ENCODE measurements at regions not wholly inside any gene's neighbourhood (a gene's known extent, or its start where the extent isn't known, plus 50 kb on each side); places are given as distances from the start of the nearest gene placed in this dataset.
"Not testable (repeated sequence)": the region's sequence is repeated elsewhere in the genome, so short reads cannot be mapped to it uniquely, and the experiment has no call there.

DNA sequence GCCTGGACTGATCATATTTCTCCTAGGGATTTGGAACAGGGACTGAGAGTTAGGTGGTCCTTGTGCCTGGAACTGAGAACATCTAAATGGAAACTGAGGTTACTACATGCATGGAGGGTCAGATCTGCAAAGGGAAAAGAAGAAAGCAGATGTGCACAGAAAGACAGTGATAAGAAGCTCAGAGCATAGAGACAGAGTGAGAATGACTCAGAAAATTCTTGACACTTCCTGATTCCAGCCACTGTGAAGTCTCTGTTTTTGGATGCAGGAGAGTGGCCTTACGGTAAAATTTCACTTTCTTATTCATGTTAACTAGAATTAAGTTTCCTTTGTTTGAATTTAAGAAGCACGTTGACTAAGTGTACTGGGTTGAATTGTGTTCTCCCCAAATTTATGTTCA lies 241.7 kb downstream of the TMEM26 start:
- H3K27me3 ChIP-seq (ENCODE audit: control insufficient read depth in 1 of 2, insufficient read depth in 2 of 2, low read length in 2 of 2), result no peaks in the 10 kb centered on the region
- no peak overlapping the region for H3K4me3 ChIP-seq (ENCODE audit: low read depth in 1 of 2, low read length in 2 of 2)
- H3K36me3 ChIP-seq (ENCODE audit: control insufficient read depth in 1 of 2, insufficient read depth in 2 of 2, low read length in 2 of 2), result no peaks in the 10 kb centered on the region
- no peaks in the 10 kb centered on the region for H3K9me3 ChIP-seq (ENCODE audit: control insufficient read depth in 1 of 2, low read length in 2 of 2)
- no peak overlapping the region for H3K9ac ChIP-seq (ENCODE audit: low read depth in 1 of 2, low read length in 2 of 2)
- no peak overlapping the region for H3K27ac ChIP-seq (ENCODE audit: low read depth, low read length)
- H3K4me1 ChIP-seq (ENCODE audit: control insufficient read depth in 1 of 2, insufficient read depth in 2 of 2, low read length in 2 of 2), result no peaks in the 10 kb centered on the region

DNA sequence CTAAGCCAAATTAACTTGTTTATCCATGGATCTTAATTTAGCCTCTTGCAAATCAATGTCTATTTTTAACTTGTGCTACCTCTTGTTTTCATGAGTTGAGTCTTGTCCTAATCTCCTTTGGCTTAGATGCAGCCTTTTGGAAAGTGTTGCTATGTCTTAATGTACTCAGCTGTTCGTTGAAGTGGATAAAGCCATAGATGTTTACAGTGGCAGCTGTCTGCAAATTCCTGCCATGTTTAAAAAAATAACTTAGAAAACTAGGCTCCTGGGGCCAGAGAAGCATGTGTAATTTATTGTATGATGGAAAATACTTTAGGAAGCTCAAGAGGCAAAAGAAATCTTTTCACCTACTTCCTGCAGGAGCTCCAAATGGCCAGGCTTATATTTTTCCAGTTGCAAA lies 253.1 kb upstream of the RHOBTB1 start:
- no peak overlapping the region for H3K9ac ChIP-seq (ENCODE audit: low read depth in 1 of 2, low read length in 2 of 2)
- no peak overlapping the region for H3K4me3 ChIP-seq (ENCODE audit: low read depth in 1 of 2, low read length in 2 of 2)
- H3K27ac ChIP-seq (ENCODE audit: low read depth, low read length), result no peak overlapping the region
- no peaks in the 10 kb centered on the region for H3K9me3 ChIP-seq (ENCODE audit: control insufficient read depth in 1 of 2, low read length in 2 of 2)
- no peaks in the 10 kb centered on the region for H3K36me3 ChIP-seq (ENCODE audit: control insufficient read depth in 1 of 2, insufficient read depth in 2 of 2, low read length in 2 of 2)
- H3K4me1 ChIP-seq (ENCODE audit: control insufficient read depth in 1 of 2, insufficient read depth in 2 of 2, low read length in 2 of 2), result no peaks in the 10 kb centered on the region
- H3K27me3 ChIP-seq (ENCODE audit: control insufficient read depth in 1 of 2, insufficient read depth in 2 of 2, low read length in 2 of 2), result no peaks in the 10 kb centered on the region

DNA sequence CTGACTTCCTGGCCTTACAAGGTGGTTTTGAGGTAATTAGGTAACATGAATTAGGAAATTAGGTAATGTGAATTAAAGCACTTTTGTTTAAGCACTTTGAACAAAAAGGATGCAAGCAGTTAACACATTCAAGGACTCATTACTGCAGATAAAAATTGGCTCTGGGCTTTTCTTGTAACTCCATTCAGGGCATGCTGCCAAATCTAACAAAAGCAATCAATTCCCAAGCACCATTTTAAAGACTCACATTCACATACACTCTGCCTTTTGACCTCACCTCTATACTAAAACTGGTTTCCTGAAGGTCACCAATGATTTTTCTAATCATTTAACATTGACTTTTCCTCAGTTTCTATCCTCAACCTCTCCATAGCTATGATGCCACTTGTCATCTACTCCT lies 251.2 kb upstream of the RHOBTB1 start:
- no peaks in the 10 kb centered on the region for H3K4me1 ChIP-seq (ENCODE audit: control insufficient read depth in 1 of 2, insufficient read depth in 2 of 2, low read length in 2 of 2)

DNA sequence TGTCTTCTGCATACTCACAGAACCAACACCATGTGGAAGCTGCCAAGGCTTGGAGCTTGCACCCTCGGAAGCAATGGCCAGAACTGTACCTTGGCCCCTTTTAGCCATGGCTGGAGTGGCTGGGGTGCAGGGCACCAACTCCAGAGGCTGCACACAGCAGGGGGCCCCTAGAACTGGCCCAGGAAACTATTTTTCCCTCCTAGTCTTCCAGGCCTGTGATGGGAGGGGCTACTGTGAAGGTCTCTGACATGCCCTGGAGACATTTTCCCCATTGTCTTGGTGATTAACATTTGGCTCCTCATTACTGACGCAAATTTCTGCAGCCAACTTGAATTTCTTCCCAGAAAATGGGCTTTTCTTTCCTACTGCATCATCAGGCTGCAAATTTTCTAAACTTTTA lies 248.6 kb upstream of the RHOBTB1 start:
- H3K9ac ChIP-seq (ENCODE audit: low read depth in 1 of 2, low read length in 2 of 2); H3K4me1 ChIP-seq (ENCODE audit: control insufficient read depth in 1 of 2, insufficient read depth in 2 of 2, low read length in 2 of 2); H3K4me3 ChIP-seq (ENCODE audit: low read depth in 1 of 2, low read length in 2 of 2); H3K36me3 ChIP-seq (ENCODE audit: control insufficient read depth in 1 of 2, insufficient read depth in 2 of 2, low read length in 2 of 2); H3K27me3 ChIP-seq (ENCODE audit: control insufficient read depth in 1 of 2, insufficient read depth in 2 of 2, low read length in 2 of 2); H3K27ac ChIP-seq (ENCODE audit: low read depth, low read length); H3K9me3 ChIP-seq (ENCODE audit: control insufficient read depth in 1 of 2, low read length in 2 of 2): not testable (repeated sequence)

More for the DNA sequence above, 251.2 kb upstream of the RHOBTB1 start:
- Histone ChIP-seq H3K27ac (ENCODE audit: low read depth, low read length) (no peak overlapping the region), H3K9ac (ENCODE audit: low read depth in 1 of 2, low read length in 2 of 2) (no peak overlapping the region), H3K9me3 (ENCODE audit: control insufficient read depth in 1 of 2, low read length in 2 of 2) (no peaks in the 10 kb centered on the region), H3K36me3 (ENCODE audit: control insufficient read depth in 1 of 2, insufficient read depth in 2 of 2, low read length in 2 of 2) (no peaks in the 10 kb centered on the region), H3K27me3 (ENCODE audit: control insufficient read depth in 1 of 2, insufficient read depth in 2 of 2, low read length in 2 of 2) (no peaks in the 10 kb centered on the region), H3K4me3 (ENCODE audit: low read depth in 1 of 2, low read length in 2 of 2) (no peak overlapping the region)

DNA sequence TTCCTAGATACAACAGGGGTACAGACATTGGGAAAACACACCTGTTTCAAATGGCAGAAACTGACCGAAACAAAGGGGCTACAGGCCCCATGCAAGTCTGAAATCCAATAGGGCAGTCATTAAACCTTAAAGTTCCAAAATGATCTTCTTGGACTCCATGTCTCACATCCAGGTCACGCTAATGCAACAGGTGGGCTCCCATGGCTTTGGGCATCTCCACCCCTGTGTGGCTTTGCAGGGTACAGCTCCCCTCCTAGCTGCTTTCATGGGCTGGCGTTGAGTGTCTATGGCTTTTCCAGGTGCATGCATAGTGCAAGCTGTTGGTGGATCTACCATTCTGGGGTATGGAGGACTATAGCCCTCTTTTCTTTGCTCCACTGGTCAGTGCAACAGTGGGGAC lies 248.1 kb upstream of the RHOBTB1 start:
- H3K9ac ChIP-seq (ENCODE audit: low read depth in 1 of 2, low read length in 2 of 2), result no peak overlapping the region
- H3K27me3 ChIP-seq (ENCODE audit: control insufficient read depth in 1 of 2, insufficient read depth in 2 of 2, low read length in 2 of 2), result no peaks in the 10 kb centered on the region
- no peaks in the 10 kb centered on the region for H3K9me3 ChIP-seq (ENCODE audit: control insufficient read depth in 1 of 2, low read length in 2 of 2)
- peaks cover 5 to 11% of the 10 kb centered on the region in 2 donors for H3K4me1 ChIP-seq (ENCODE audit: control insufficient read depth in 1 of 2, insufficient read depth in 2 of 2, low read length in 2 of 2)
- H3K27ac ChIP-seq (ENCODE audit: low read depth, low read length), result no peak overlapping the region
- no peak overlapping the region for H3K4me3 ChIP-seq (ENCODE audit: low read depth in 1 of 2, low read length in 2 of 2)
- H3K36me3 ChIP-seq (ENCODE audit: control insufficient read depth in 1 of 2, insufficient read depth in 2 of 2, low read length in 2 of 2), result no peaks in the 10 kb centered on the region

DNA sequence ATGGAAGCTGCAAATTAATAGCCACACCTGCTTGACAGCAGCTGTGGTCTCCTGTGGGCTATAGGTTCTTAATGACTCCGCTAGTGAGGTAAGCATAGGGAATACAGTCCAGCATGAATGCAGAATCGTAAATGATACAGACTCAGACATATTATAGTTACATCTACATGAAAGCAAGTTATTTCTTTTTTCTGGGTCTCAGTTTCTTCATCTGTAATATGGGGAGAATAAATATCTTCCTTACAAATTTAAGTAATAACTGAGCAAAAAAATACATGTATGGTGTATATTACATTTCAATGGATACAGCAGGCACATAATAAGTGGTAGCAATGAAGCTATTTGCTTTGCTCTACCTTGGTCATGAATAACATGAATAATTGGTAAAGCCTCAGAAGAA lies 245.9 kb upstream of the RHOBTB1 start:
- Histone ChIP-seq H3K36me3 (ENCODE audit: control insufficient read depth in 1 of 2, insufficient read depth in 2 of 2, low read length in 2 of 2) (no peaks in the 10 kb centered on the region), H3K27me3 (ENCODE audit: control insufficient read depth in 1 of 2, insufficient read depth in 2 of 2, low read length in 2 of 2) (no peaks in the 10 kb centered on the region), H3K4me3 (ENCODE audit: low read depth in 1 of 2, low read length in 2 of 2) (no peak overlapping the region), H3K4me1 (ENCODE audit: control insufficient read depth in 1 of 2, insufficient read depth in 2 of 2, low read length in 2 of 2) (peaks cover 5 to 11% of the 10 kb centered on the region in 2 donors), H3K9me3 (ENCODE audit: control insufficient read depth in 1 of 2, low read length in 2 of 2) (no peaks in the 10 kb centered on the region), H3K9ac (ENCODE audit: low read depth in 1 of 2, low read length in 2 of 2) (no peak overlapping the region), H3K27ac (ENCODE audit: low read depth, low read length) (no peak overlapping the region)

DNA sequence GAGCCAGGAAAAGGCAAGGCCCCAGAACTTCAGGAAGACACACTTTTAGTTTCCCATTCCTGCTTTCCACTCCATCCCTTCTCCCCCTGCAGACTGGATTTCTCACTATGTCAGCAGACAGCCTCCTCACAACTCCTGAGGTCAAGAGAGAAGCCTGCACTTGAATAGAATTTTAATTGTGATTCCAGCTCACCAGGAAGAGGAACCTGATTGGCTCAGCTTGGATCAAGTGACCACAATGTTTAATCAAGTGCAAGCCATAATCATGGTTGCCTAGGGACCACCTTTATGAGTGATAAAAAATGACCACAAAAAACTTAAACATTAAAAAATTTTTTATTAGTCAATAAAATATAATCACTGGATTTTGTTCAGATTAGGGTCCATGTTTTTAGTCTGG lies 244.7 kb upstream of the RHOBTB1 start:
- peaks cover 5 to 11% of the 10 kb centered on the region in 2 donors for H3K4me1 ChIP-seq (ENCODE audit: control insufficient read depth in 1 of 2, insufficient read depth in 2 of 2, low read length in 2 of 2)
- no peak overlapping the region for H3K9ac ChIP-seq (ENCODE audit: low read depth in 1 of 2, low read length in 2 of 2)
- no peaks in the 10 kb centered on the region for H3K36me3 ChIP-seq (ENCODE audit: control insufficient read depth in 1 of 2, insufficient read depth in 2 of 2, low read length in 2 of 2)
- no peak overlapping the region for H3K27ac ChIP-seq (ENCODE audit: low read depth, low read length)
- no peak overlapping the region for H3K4me3 ChIP-seq (ENCODE audit: low read depth in 1 of 2, low read length in 2 of 2)
- no peaks in the 10 kb centered on the region for H3K27me3 ChIP-seq (ENCODE audit: control insufficient read depth in 1 of 2, insufficient read depth in 2 of 2, low read length in 2 of 2)
- no peaks in the 10 kb centered on the region for H3K9me3 ChIP-seq (ENCODE audit: control insufficient read depth in 1 of 2, low read length in 2 of 2)

DNA sequence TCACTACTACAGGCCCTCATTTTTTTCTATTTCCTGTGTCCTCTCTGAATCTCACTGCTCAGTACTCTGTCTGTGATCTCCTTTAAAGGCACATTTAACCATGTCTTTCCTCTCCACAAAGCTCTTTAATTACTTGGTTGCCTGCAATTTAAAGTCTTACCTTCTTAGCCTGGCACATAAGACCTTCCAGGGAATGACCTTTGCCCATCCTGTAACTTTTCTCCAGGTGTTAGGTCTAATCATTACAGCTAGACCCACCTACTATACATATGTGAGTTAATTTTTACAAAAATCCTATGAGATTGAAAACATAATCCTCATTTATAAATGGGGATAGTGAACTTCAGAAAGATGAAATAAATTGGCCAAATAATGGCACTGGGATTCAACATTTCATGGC lies 244.1 kb upstream of the RHOBTB1 start:
- H3K36me3 ChIP-seq (ENCODE audit: control insufficient read depth in 1 of 2, insufficient read depth in 2 of 2, low read length in 2 of 2), result no peaks in the 10 kb centered on the region
- no peak overlapping the region for H3K27ac ChIP-seq (ENCODE audit: low read depth, low read length)
- H3K9me3 ChIP-seq (ENCODE audit: control insufficient read depth in 1 of 2, low read length in 2 of 2), result no peaks in the 10 kb centered on the region
- no peak overlapping the region for H3K4me3 ChIP-seq (ENCODE audit: low read depth in 1 of 2, low read length in 2 of 2)
- no peaks in the 10 kb centered on the region for H3K27me3 ChIP-seq (ENCODE audit: control insufficient read depth in 1 of 2, insufficient read depth in 2 of 2, low read length in 2 of 2)
- peaks cover 5 to 11% of the 10 kb centered on the region in 2 donors for H3K4me1 ChIP-seq (ENCODE audit: control insufficient read depth in 1 of 2, insufficient read depth in 2 of 2, low read length in 2 of 2)
- no peak overlapping the region for H3K9ac ChIP-seq (ENCODE audit: low read depth in 1 of 2, low read length in 2 of 2)

DNA sequence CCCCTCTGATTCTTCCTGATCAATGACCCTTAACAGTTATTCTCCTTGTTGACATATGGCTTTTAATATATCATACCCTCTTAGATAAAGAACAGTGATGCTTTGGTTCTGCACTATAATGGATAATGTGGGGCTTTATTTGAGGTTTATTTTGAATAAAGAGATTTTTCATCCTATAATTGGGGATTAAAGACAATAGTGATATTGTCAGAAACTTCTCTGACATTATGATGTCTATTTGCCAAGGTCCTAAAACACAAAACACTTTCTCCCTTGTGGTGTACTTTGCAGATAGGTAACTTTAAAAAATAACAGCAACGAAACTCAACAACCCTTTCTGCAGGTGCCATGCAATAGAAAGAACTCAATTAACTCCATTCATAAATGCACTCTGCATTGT lies 243.6 kb upstream of the RHOBTB1 start:
- Histone ChIP-seq H3K27ac (ENCODE audit: low read depth, low read length) (no peak overlapping the region), H3K9ac (ENCODE audit: low read depth in 1 of 2, low read length in 2 of 2) (no peak overlapping the region), H3K9me3 (ENCODE audit: control insufficient read depth in 1 of 2, low read length in 2 of 2) (no peaks in the 10 kb centered on the region), H3K4me1 (ENCODE audit: control insufficient read depth in 1 of 2, insufficient read depth in 2 of 2, low read length in 2 of 2) (peaks cover 5 to 11% of the 10 kb centered on the region in 2 donors), H3K27me3 (ENCODE audit: control insufficient read depth in 1 of 2, insufficient read depth in 2 of 2, low read length in 2 of 2) (no peaks in the 10 kb centered on the region), H3K36me3 (ENCODE audit: control insufficient read depth in 1 of 2, insufficient read depth in 2 of 2, low read length in 2 of 2) (no peaks in the 10 kb centered on the region), H3K4me3 (ENCODE audit: low read depth in 1 of 2, low read length in 2 of 2) (no peak overlapping the region)

DNA sequence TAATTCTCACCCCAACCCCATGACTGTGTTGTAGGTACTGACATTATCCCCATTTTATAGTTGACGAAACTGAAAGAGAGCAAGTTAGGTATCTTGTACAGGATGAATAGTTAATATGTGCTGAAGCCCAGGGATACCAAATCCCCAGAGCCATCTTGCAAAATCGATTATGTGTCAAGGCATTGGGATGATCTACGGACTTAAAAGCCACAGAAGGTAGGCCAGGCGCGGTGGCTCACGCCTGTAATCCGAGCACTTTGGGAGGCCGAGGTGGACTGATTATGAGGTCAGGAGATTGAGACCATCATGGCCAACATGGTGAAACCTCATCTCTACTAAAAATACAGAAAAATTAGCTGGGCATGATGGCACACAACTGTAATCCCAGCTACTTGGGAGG lies 242.4 kb upstream of the RHOBTB1 start:
- no peak overlapping the region for H3K4me3 ChIP-seq (ENCODE audit: low read depth in 1 of 2, low read length in 2 of 2)
- H3K4me1 ChIP-seq (ENCODE audit: control insufficient read depth in 1 of 2, insufficient read depth in 2 of 2, low read length in 2 of 2), result peaks cover 5 to 11% of the 10 kb centered on the region in 2 donors
- no peak overlapping the region for H3K9ac ChIP-seq (ENCODE audit: low read depth in 1 of 2, low read length in 2 of 2)
- H3K9me3 ChIP-seq (ENCODE audit: control insufficient read depth in 1 of 2, low read length in 2 of 2), result no peaks in the 10 kb centered on the region
- no peak overlapping the region for H3K27ac ChIP-seq (ENCODE audit: low read depth, low read length)
- H3K36me3 ChIP-seq (ENCODE audit: control insufficient read depth in 1 of 2, insufficient read depth in 2 of 2, low read length in 2 of 2), result no peaks in the 10 kb centered on the region
- H3K27me3 ChIP-seq (ENCODE audit: control insufficient read depth in 1 of 2, insufficient read depth in 2 of 2, low read length in 2 of 2), result no peaks in the 10 kb centered on the region

DNA sequence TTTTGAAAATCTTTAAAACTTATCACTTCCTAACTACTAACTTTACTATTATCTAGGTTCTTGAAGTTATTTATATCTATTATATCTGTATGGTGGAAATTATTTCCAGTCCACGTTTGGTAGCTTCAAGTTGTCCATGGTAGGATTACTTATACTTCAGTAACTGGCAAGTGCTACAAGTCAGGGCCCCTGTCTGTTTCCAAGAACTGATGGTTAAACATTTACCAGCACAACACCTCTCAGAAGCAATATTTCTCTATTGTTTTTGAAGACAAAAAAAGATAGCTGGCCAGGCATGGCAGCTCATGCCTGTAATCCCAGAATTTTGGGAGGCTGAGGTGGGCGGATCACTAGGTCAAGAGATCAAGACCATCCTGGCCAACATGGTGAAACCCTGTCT lies 240.4 kb upstream of the RHOBTB1 start:
- no peaks in the 10 kb centered on the region for H3K36me3 ChIP-seq (ENCODE audit: control insufficient read depth in 1 of 2, insufficient read depth in 2 of 2, low read length in 2 of 2)
- no peak overlapping the region for H3K27ac ChIP-seq (ENCODE audit: low read depth, low read length)
- H3K4me1 ChIP-seq (ENCODE audit: control insufficient read depth in 1 of 2, insufficient read depth in 2 of 2, low read length in 2 of 2), result peaks cover 5 to 11% of the 10 kb centered on the region in 2 donors
- H3K9me3 ChIP-seq (ENCODE audit: control insufficient read depth in 1 of 2, low read length in 2 of 2), result no peaks in the 10 kb centered on the region
- H3K9ac ChIP-seq (ENCODE audit: low read depth in 1 of 2, low read length in 2 of 2), result no peak overlapping the region
- H3K27me3 ChIP-seq (ENCODE audit: control insufficient read depth in 1 of 2, insufficient read depth in 2 of 2, low read length in 2 of 2), result no peaks in the 10 kb centered on the region
- no peak overlapping the region for H3K4me3 ChIP-seq (ENCODE audit: low read depth in 1 of 2, low read length in 2 of 2)
